PC-3 (cell line): ENCODE measurements at regions not wholly inside any gene's neighbourhood (a gene's known extent, or its start where the extent isn't known, plus 50 kb on each side); places are given as distances from the start of the nearest gene placed in this dataset.

Experiments
- CTCF ChIP-seq: fragments of 300-600 bp; sonication (generic); conservative IDR thresholded peaks from 2 replicates; pipeline ENCODE4 v1.5.1; 2017; ENCODE audit warnings: antibody characterized with exemption, low read depth, mild to moderate bottlenecking, low read length
- EZH2 ChIP-seq: fragments of 300-600 bp; sonication (generic); IDR thresholded peaks from one replicate; pipeline ENCODE4 v1.6.1; 2017; ENCODE audit warnings: antibody characterized with exemption, mild to moderate bottlenecking, low read length; ENCODE audit not compliant: unreplicated experiment
- EZH2phosphoT487 ChIP-seq: fragments of 300-600 bp; sonication (generic); IDR thresholded peaks from 2 replicates; pipeline ENCODE4 v1.6.1; 2018; ENCODE audit warnings: mild to moderate bottlenecking, antibody characterized with exemption, low read length, borderline replicate concordance

GRCh38 chr2:164073101-164074074 is 337.6 kb upstream of the FIGN start:
- TF ChIP-seq CTCF (no peak), EZH2 (no peak), EZH2phosphoT487 (no peak)
